GM23248 (cell line): ENCODE measurements at regions not wholly inside any gene's neighbourhood (a gene's known extent, or its start where the extent isn't known, plus 50 kb on each side); places are given as distances from the start of the nearest gene placed in this dataset.

Experiments
- EZH2 ChIP-seq: fragments of 200-600 bp; sonication (generic); IDR thresholded peaks from 2 replicates; pipeline ENCODE4 v1.6.1; 2018; ENCODE audit warnings: antibody characterized with exemption, mild to moderate bottlenecking; ENCODE audit not compliant: insufficient read depth, poor library complexity, severe bottlenecking
- EZH2phosphoT487 ChIP-seq: fragments of 200-600 bp; sonication (generic); IDR thresholded peaks from 2 replicates; pipeline ENCODE4 v1.6.1; 2018; ENCODE audit warnings: antibody characterized with exemption, moderate library complexity, mild to moderate bottlenecking, low read depth; ENCODE audit not compliant: insufficient read depth

DNA sequence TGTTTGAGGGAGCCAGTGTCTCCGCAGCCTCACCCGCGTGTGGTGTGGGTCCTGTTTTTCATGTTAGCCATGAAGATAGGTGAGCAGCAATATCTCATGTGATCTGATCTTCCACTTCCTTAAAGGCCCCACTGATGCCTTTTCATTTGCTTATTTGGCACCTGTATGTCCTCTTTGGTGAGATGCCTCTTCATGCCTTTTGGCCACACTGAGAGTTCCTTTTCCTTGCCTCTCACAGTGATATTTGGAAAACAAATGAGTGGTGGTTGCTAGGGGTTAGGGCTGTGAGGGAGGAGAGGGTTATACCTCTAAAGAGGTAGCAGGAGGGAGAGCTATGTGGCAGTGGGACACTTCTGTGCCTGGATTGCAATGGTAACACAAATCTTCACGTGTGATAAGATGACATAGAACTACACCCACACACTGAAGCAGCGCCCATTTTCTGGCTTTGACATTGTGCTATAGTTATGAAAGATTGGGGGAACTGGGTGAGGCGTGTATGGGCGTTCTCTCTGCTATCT is 90.4 kb upstream of the TNS3 start:
- TF ChIP-seq EZH2 (no peak), EZH2phosphoT487 (no peak)
